CD8-positive, alpha-beta memory T cell (primary cell): ENCODE measurements at regions not wholly inside any gene's neighbourhood (a gene's known extent, or its start where the extent isn't known, plus 50 kb on each side); places are given as distances from the start of the nearest gene placed in this dataset.
A peak's percentile ranks its signal among the peaks of the same experiment; 100 is the strongest.
"Not testable (repeated sequence)": the region's sequence is repeated elsewhere in the genome, so short reads cannot be mapped to it uniquely, and the experiment has no call there.

Source experiments
- CTCF ChIA-PET: fragments of 350-600 bp; sonication (Branson Sonifier 250); formaldehyde crosslinking; loops from one replicate; lab custom pipeline; 2021; ENCODE audit warnings: antibody characterized with exemption; lab: Charles Lee
- POLR2A ChIA-PET: fragments of 350-600 bp; sonication (Branson Sonifier 250); formaldehyde crosslinking; loops from one replicate; lab custom pipeline; 2021; ENCODE audit warnings: antibody characterized with exemption; lab: Charles Lee
- DNase-seq, 5 donors: peaks; one replicate each; pipeline versions ENCODE4 v3.0.0 to v3.0.0-alpha.2; 2020 to 2022; ENCODE audit warnings: mixed read lengths in 1 of 5
- H3K27ac ChIP-seq: one replicate; pipeline ENCODE4 v1.7.0; 2013; ENCODE audit warnings: low read depth, mild to moderate bottlenecking, low read length, moderate library complexity
- H3K27me3 ChIP-seq: 2 replicates; pipeline ENCODE4 v1.7.0; 2013; ENCODE audit warnings: low read length, mild to moderate bottlenecking; ENCODE audit not compliant: insufficient read depth, poor library complexity, severe bottlenecking
- H3K36me3 ChIP-seq: 2 replicates; pipeline ENCODE4 v1.7.0; 2013; ENCODE audit warnings: mild to moderate bottlenecking, low read length, moderate library complexity; ENCODE audit not compliant: insufficient read depth
- H3K4me1 ChIP-seq: 2 replicates; pipeline ENCODE4 v1.7.0; 2013; ENCODE audit warnings: mild to moderate bottlenecking, low read length, moderate library complexity; ENCODE audit not compliant: insufficient read depth
- H3K4me3 ChIP-seq: 2 replicates; pipeline ENCODE4 v1.7.0; 2013; ENCODE audit warnings: mild to moderate bottlenecking, low read length
- H3K9me3 ChIP-seq: 2 replicates; pipeline ENCODE4 v1.7.0; 2013; ENCODE audit warnings: mild to moderate bottlenecking, low read length
- H3K27ac Mint-ChIP-seq, 8 donors: one replicate each; pipeline ENCODE4 v1.8.0; 2020 to 2021; ENCODE audit warnings: mixed read lengths in 8 of 8, mild to moderate bottlenecking in 6 of 8, inconsistent platforms in 3 of 8, moderate library complexity in 3 of 8
- H3K27me3 Mint-ChIP-seq, 2 donors: one replicate each; pipeline ENCODE4 v1.8.0; 2020 to 2021; ENCODE audit warnings: mixed read lengths in 2 of 2, mild to moderate bottlenecking in 1 of 2, moderate library complexity in 1 of 2
- H3K36me3 Mint-ChIP-seq, 3 donors: one replicate each; pipeline ENCODE4 v1.8.0; 2020 to 2021; ENCODE audit warnings: mixed read lengths in 3 of 3, inconsistent platforms in 1 of 3, mild to moderate bottlenecking in 1 of 3
- H3K4me1 Mint-ChIP-seq, 3 donors: one replicate each; pipeline ENCODE4 v1.8.0; 2020 to 2021; ENCODE audit warnings: mixed read lengths in 3 of 3, inconsistent platforms in 1 of 3, mild to moderate bottlenecking in 1 of 3
- H3K4me3 Mint-ChIP-seq, 7 donors: one replicate each; pipeline ENCODE4 v1.8.0; 2020 to 2021; ENCODE audit warnings: mixed read lengths in 7 of 7, mild to moderate bottlenecking in 6 of 7, moderate library complexity in 4 of 7, inconsistent platforms in 2 of 7
- H3K9me3 Mint-ChIP-seq, 5 donors: one replicate each; pipeline ENCODE4 v1.8.0; 2020 to 2022; ENCODE audit warnings: mixed read lengths in 5 of 5, mild to moderate bottlenecking in 3 of 5, moderate library complexity in 2 of 5, inconsistent platforms in 1 of 5

DNA sequence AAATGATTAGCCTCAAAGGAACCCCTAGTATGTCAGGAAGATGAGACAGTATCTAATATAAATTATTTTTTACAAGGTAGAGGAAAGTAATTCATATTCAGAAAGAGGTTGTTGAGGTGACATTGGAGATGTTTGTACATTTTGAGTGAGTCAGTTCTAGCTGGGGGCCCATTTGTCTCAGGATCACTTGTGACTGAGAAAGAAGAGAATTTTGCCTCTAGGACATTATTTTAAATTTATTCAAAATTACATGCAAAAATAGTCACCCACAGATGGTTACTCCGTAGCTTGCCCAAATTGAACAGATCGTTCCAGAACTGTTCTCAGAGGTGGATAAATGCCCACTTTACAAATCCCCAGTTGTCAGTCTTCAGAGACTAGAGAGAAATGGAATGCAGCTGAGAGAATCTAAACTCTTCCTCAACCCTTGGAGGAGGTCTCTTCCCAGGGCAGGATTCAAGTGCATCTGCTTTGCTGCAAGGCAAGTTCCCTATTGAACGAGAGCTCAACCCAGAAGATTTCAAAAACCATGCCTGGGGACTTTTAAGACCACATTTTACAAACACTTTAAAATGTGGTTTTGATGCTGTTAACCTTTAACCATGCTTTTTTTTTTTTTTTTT is 987.8 kb upstream of the ADAMTS5 start:
- CTCF ChIA-PET: no interaction called here

DNA sequence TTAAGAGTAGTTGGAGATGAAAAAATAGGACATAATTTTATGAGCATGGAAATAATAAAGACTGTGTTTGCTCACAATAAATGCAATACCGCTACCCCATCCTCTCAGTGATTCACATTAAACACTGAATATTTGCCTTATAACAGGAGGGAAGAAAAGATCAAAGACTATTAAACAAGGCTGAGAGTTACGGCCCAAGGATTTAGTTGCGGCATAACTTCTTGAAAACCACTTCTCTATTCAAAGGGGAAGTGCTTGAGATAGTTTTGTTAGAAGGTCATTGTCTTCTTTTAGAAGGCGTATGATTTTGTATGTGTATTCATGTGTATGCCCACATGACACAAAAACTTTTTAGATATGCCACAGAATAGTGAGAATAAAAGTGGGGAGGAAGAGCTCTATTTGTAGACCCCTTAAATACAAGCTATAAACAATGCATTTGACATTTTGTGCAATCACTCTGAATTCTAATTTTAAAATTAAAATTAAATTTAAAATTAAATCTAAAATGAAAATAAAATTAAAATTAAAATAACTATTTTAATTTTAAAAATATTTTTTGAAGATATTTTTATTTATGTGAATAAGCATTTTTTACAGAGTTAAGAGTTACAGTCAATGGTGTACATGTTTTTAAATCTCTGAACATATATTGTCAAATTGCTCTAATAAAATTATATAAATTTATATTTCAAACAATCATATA is 986.6 kb upstream of the ADAMTS5 start:
- Histone ChIP-seq H3K36me3 (no peaks in the 10 kb centered on the region), H3K4me1 (no peaks in the 10 kb centered on the region), H3K9me3 (no peaks in the 10 kb centered on the region), H3K27ac (no peak overlapping the region), H3K27me3 (no peaks in the 10 kb centered on the region), H3K4me3 (no peak overlapping the region)
- H3K9me3 Mint-ChIP-seq: peaks cover 3 to 7% (median 5%) of the 10 kb centered on the region in 5 donors
- no peak overlapping the region for H3K4me3 Mint-ChIP-seq
- H3K27me3 Mint-ChIP-seq: no peaks in the 10 kb centered on the region
- no peaks in the 10 kb centered on the region for H3K4me1 Mint-ChIP-seq
- ChIA-PET POLR2A (no interaction called here), CTCF (no interaction called here)
- DNase-seq: no peak
- H3K36me3 Mint-ChIP-seq: no peaks in the 10 kb centered on the region
- H3K27ac Mint-ChIP-seq: peak overlapping the region in 1 of 8 donors; percentile 58

More for the DNA sequence above, 987.8 kb upstream of the ADAMTS5 start:
- no peak overlapping the region for H3K4me3 Mint-ChIP-seq
- H3K9me3 ChIP-seq: no peaks in the 10 kb centered on the region
- H3K27me3 ChIP-seq: no peaks in the 10 kb centered on the region
- H3K27ac ChIP-seq: no peak overlapping the region
- POLR2A ChIA-PET: no interaction called here
- H3K9me3 Mint-ChIP-seq: peaks cover 0 to 12% (median 5%) of the 10 kb centered on the region in 5 donors
- no peaks in the 10 kb centered on the region for H3K36me3 Mint-ChIP-seq
- no peak for DNase-seq
- H3K4me1 ChIP-seq: no peaks in the 10 kb centered on the region
- H3K27ac Mint-ChIP-seq: no peak overlapping the region
- no peaks in the 10 kb centered on the region for H3K36me3 ChIP-seq
- H3K27me3 Mint-ChIP-seq: no peaks in the 10 kb centered on the region
- no peak overlapping the region for H3K4me3 ChIP-seq
- no peaks in the 10 kb centered on the region for H3K4me1 Mint-ChIP-seq

DNA sequence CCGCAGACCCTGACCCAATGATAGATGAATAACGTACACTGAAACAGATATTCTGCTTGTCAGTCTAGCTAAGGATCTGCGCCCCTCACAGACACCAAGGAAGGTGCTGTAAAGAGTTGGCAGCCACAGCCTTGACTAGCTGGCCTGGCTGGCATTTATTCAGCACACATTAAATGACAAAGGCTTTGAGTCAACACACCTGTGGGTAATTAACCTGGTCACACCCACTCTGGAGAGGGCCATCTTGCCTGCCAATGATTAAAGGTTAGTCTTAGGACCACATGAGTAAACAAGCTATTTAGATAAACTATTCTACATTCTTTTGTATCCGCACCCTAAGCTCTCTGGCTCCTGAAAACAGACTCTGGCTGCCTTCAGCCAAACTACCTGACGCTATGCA is 982.2 kb upstream of the ADAMTS5 start:
- H3K36me3 Mint-ChIP-seq, H3K4me1 ChIP-seq, CTCF ChIA-PET, H3K4me3 ChIP-seq, H3K36me3 ChIP-seq, H3K27me3 Mint-ChIP-seq, H3K27ac ChIP-seq, H3K27me3 ChIP-seq, H3K27ac Mint-ChIP-seq, DNase-seq, H3K4me3 Mint-ChIP-seq, H3K4me1 Mint-ChIP-seq, H3K9me3 ChIP-seq, POLR2A ChIA-PET: not testable (repeated sequence)
- H3K9me3 Mint-ChIP-seq: peaks cover 2 to 11% (median 5%) of the 10 kb centered on the region in 5 donors

DNA sequence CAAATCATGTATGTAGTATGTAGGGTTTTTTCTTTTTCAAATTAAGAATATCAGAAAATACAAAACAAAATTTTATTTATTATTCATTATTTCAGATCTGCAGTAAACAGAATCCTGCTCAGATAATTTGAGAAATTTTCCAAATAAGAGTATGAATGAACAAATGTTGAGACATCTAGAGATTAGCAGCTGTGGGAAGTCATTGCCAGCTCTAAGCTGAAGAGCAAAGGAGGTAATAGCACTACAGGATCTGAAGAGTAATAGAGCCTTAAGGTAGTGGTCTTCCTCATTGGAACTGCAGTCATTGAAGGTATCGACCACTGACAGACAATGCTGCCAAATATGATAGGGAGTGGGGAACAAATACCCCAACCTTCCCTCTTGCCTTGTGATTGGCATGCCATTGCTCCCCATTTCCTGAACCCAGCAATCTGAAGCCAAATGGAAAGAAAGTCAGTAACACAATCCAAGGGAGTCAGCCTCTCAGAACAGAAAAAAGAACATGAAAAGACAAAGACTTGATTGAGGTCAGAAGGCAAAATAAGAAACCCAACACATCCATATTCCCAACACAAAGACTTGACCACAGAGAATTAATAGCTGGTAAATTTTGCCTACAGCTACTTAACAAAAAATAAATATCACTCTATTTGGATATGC is 963.4 kb upstream of the ADAMTS5 start:
- CTCF ChIA-PET, H3K36me3 Mint-ChIP-seq, H3K4me3 ChIP-seq, DNase-seq, H3K27ac Mint-ChIP-seq, H3K27ac ChIP-seq, H3K27me3 Mint-ChIP-seq, H3K4me3 Mint-ChIP-seq, H3K27me3 ChIP-seq, H3K9me3 Mint-ChIP-seq, H3K36me3 ChIP-seq, H3K9me3 ChIP-seq, H3K4me1 Mint-ChIP-seq, H3K4me1 ChIP-seq, POLR2A ChIA-PET: not testable (repeated sequence)

GRCh38 chr21:27929179-27929578 is 962.3 kb upstream of the ADAMTS5 start:
- H3K27me3 ChIP-seq, CTCF ChIA-PET, H3K4me3 ChIP-seq, H3K4me3 Mint-ChIP-seq, H3K27me3 Mint-ChIP-seq, H3K27ac Mint-ChIP-seq, H3K4me1 Mint-ChIP-seq, H3K9me3 ChIP-seq, H3K9me3 Mint-ChIP-seq, DNase-seq, H3K36me3 ChIP-seq, H3K27ac ChIP-seq, POLR2A ChIA-PET, H3K36me3 Mint-ChIP-seq, H3K4me1 ChIP-seq: not testable (repeated sequence)

DNA sequence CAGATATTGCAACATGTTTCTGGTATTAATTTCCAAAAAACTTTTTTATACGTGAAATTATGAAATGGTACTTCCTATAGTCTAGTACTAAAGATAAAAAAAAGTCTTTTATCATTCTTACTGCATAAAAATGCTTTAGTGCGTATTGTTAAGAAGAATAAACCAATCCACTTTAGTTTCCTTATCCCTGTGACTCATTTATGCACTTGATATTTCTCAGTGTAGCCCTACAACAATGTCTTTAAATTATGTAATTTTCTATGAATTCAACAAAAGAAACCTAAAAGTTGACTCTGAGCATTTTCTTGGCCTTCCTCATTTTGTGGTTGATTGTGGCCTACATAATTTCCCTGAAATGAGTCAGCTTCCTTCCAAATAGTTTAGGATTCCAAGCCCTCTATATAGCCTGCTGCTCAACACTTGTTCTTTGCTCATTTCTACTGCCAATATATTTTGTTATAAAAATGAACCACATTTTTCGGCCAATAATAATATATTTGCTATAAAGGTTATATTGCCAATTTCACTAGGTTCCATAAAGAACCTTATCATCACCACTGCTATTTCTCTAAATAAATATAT is 961.7 kb upstream of the ADAMTS5 start:
- H3K4me3 ChIP-seq, POLR2A ChIA-PET, DNase-seq, H3K36me3 ChIP-seq, H3K27me3 ChIP-seq, H3K27ac ChIP-seq, CTCF ChIA-PET, H3K4me1 Mint-ChIP-seq, H3K9me3 Mint-ChIP-seq, H3K4me1 ChIP-seq, H3K27me3 Mint-ChIP-seq, H3K9me3 ChIP-seq, H3K36me3 Mint-ChIP-seq, H3K4me3 Mint-ChIP-seq, H3K27ac Mint-ChIP-seq: not testable (repeated sequence)

DNA sequence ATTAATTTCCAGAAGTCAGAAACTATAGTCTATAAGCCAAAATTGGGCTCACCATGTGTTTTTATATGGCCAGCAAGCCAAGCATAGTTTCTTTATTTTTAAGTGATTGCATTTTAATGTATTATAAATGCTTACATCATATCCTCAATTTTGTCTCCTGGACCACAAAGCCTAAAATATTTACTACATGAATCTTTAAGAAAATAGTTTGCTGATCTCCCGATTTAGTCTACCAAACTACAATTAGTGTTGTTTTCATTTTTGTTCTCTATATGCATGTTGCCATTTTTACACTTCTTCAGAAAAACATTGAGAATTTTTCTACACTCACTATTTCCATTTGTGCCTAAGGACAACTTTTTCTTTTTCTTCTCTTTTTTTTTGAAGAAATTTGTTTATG is 954.5 kb upstream of the ADAMTS5 start:
- H3K4me1 Mint-ChIP-seq, CTCF ChIA-PET, H3K27ac ChIP-seq, DNase-seq, H3K9me3 Mint-ChIP-seq, H3K27ac Mint-ChIP-seq, H3K9me3 ChIP-seq, H3K36me3 Mint-ChIP-seq, H3K27me3 ChIP-seq, H3K36me3 ChIP-seq, POLR2A ChIA-PET, H3K27me3 Mint-ChIP-seq, H3K4me3 ChIP-seq, H3K4me3 Mint-ChIP-seq, H3K4me1 ChIP-seq: not testable (repeated sequence)

DNA sequence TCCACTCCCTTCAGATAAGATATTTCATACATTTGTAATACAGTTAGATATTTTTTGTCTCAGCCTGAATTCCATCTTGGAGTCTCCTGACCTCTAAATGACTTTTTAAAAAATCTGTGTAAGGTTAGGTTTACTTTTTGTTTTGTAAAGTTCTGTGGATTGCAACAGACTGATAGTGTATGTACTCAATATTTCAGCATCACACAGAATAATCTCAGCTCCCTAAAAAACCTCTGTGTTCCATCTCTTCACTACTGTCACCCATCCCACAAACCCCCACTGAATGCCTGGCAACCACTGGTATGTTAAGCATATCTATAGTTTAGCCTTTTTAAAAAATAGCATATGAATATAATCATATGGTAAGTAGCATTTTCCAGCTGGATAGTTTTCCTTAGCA is 951.1 kb upstream of the ADAMTS5 start:
- peaks cover 2 to 12% (median 8%) of the 10 kb centered on the region in 5 donors for H3K9me3 Mint-ChIP-seq
- H3K36me3 ChIP-seq, H3K27ac ChIP-seq, H3K36me3 Mint-ChIP-seq, DNase-seq, H3K4me3 ChIP-seq, POLR2A ChIA-PET, CTCF ChIA-PET, H3K27me3 ChIP-seq, H3K9me3 ChIP-seq, H3K4me1 ChIP-seq, H3K27ac Mint-ChIP-seq, H3K4me3 Mint-ChIP-seq, H3K4me1 Mint-ChIP-seq, H3K27me3 Mint-ChIP-seq: not testable (repeated sequence)
